IMR-90 (cell line): ENCODE measurements at regions not wholly inside any gene's neighbourhood (a gene's known extent, or its start where the extent isn't known, plus 50 kb on each side); places are given as distances from the start of the nearest gene placed in this dataset.

Source experiments
- ATAC-seq: fragments of 200-7000 bp; cut with Tn5 transposase; 2 replicates; pipeline ENCODE4 v1.9.1; 2020; ENCODE audit warnings: low read depth, mild to moderate bottlenecking, moderate library complexity
- BruUV-seq: library from RNA; stranded (reverse); fragments of 400-500 nt; replicated peaks from 2 replicates; lab custom pipeline; 2021; lab: Mats Ljungman, UMichigan
- CTCF ChIA-PET: fragments of 300-600 bp; formaldehyde crosslinking; extraction: SDS; loops from one replicate; lab custom pipeline; 2021; ENCODE audit warnings: antibody characterized with exemption; lab: Yijun Ruan, JAX
- POLR2A ChIA-PET: fragments of 300-600 bp; sonication (Branson Sonifier 250); formaldehyde crosslinking; loops from one replicate; lab custom pipeline; 2022; ENCODE audit warnings: antibody characterized with exemption; ENCODE audit not compliant: unreplicated experiment; lab: Charles Lee
- DNase-seq: peaks from one replicate; pipeline ENCODE4 v3.0.0; 2013
- H2AFZ ChIP-seq: replicated peaks from 2 replicates; pipeline ENCODE3; 2013; ENCODE audit warnings: low read length, mild to moderate bottlenecking; ENCODE audit not compliant: poor library complexity
- H2AK5ac ChIP-seq: 2 replicates; pipeline ENCODE4 v1.6.1; 2013; ENCODE audit warnings: low read depth, low read length, inconsistent platforms
- H2AK9ac ChIP-seq: replicated peaks from 2 replicates; pipeline ENCODE3; 2013; ENCODE audit warnings: mild to moderate bottlenecking, low read depth, low read length, moderate library complexity; ENCODE audit not compliant: poor library complexity
- H2BK120ac ChIP-seq: 2 replicates; pipeline ENCODE4 v1.6.1; 2013; ENCODE audit warnings: low read depth, low read length, inconsistent platforms
- H2BK15ac ChIP-seq: 3 replicates; pipeline ENCODE4 v1.6.1; 2013; ENCODE audit warnings: low read depth, low read length, inconsistent platforms
- H2BK20ac ChIP-seq: 2 replicates; pipeline ENCODE4 v1.6.1; 2013; ENCODE audit warnings: low read depth, mild to moderate bottlenecking, inconsistent platforms, low read length, moderate library complexity
- H2BK5ac ChIP-seq: 2 replicates; pipeline ENCODE4 v1.6.1; 2013; ENCODE audit warnings: mild to moderate bottlenecking, low read depth, low read length, inconsistent platforms; ENCODE audit not compliant: poor library complexity, severe bottlenecking
- H3K14ac ChIP-seq: replicated peaks from 2 replicates; pipeline ENCODE4 v1.6.1; 2013; ENCODE audit warnings: low read depth, low read length, inconsistent platforms
- H3K18ac ChIP-seq: 2 replicates; pipeline ENCODE4 v1.6.1; 2013; ENCODE audit warnings: low read depth, low read length, control low read depth
- H3K23ac ChIP-seq: 2 replicates; pipeline ENCODE4 v1.6.1; 2013; ENCODE audit warnings: low read depth, low read length, inconsistent platforms
- H3K27ac ChIP-seq: 2 replicates; pipeline ENCODE4 v1.5.1; 2013; ENCODE audit warnings: mild to moderate bottlenecking, control low read depth, low read length; ENCODE audit not compliant: insufficient read depth
- H3K27me3 ChIP-seq: 2 replicates; pipeline ENCODE4 v1.6.1; 2013; ENCODE audit warnings: low read length; ENCODE audit not compliant: control insufficient read depth, insufficient read depth
- H3K36me3 ChIP-seq: 2 replicates; pipeline ENCODE4 v1.6.1; 2013; ENCODE audit warnings: low read length, mixed read lengths; ENCODE audit not compliant: control insufficient read depth, insufficient read depth
- H3K4ac ChIP-seq: 2 replicates; pipeline ENCODE4 v1.6.1; 2013; ENCODE audit warnings: low read depth, low read length, inconsistent platforms
- H3K4me1 ChIP-seq: 2 replicates; pipeline ENCODE4 v1.6.1; 2013; ENCODE audit warnings: low read length, mixed read lengths; ENCODE audit not compliant: control insufficient read depth, insufficient read depth
- H3K4me2 ChIP-seq: 2 replicates; pipeline ENCODE4 v1.6.1; 2013; ENCODE audit warnings: low read depth, mild to moderate bottlenecking, control low read depth, low read length, moderate library complexity
- H3K4me3 ChIP-seq: 2 replicates; pipeline ENCODE4 v1.5.1; 2013; ENCODE audit warnings: low read depth, mild to moderate bottlenecking, control low read depth, low read length, moderate library complexity; ENCODE audit not compliant: insufficient read depth
- H3K56ac ChIP-seq: 2 replicates; pipeline ENCODE4 v1.6.1; 2013; ENCODE audit warnings: low read length, inconsistent platforms; ENCODE audit not compliant: insufficient read depth; ENCODE audit errors: extremely low read depth
- H3K79me1 ChIP-seq, 2 experiments: 2 replicates each; pipeline ENCODE4 v1.6.1; 2013; ENCODE audit warnings: low read length in 2 of 2, inconsistent platforms in 1 of 2, low read depth in 1 of 2
- H3K9ac ChIP-seq: 2 replicates; pipeline ENCODE4 v1.6.1; 2013; ENCODE audit warnings: low read depth, low read length, control low read depth
- H3K9me1 ChIP-seq: 2 replicates; pipeline ENCODE4 v1.6.1; 2013; ENCODE audit warnings: low read length, inconsistent platforms; ENCODE audit not compliant: insufficient read depth
- H3K9me3 ChIP-seq: 2 replicates; pipeline ENCODE4 v1.6.1; 2013; ENCODE audit warnings: low read length; ENCODE audit not compliant: control insufficient read depth, insufficient read depth
- H4K20me1 ChIP-seq: 2 replicates; pipeline ENCODE4 v1.6.1; 2013; ENCODE audit warnings: low read length, inconsistent platforms; ENCODE audit not compliant: insufficient read depth
- H4K5ac ChIP-seq: 2 replicates; pipeline ENCODE4 v1.6.1; 2013; ENCODE audit warnings: mild to moderate bottlenecking, low read depth, low read length, control low read depth
- H4K8ac ChIP-seq, 2 experiments: 2 replicates each; pipeline ENCODE4 v1.6.1; 2013; ENCODE audit warnings: low read depth in 2 of 2, low read length in 2 of 2, control low read depth in 1 of 2, inconsistent platforms in 1 of 2
- H4K91ac ChIP-seq: 2 replicates; pipeline ENCODE4 v1.6.1; 2013; ENCODE audit warnings: low read depth, low read length, inconsistent platforms; ENCODE audit not compliant: insufficient read depth
- BHLHE40 ChIP-seq: fragments of 150-350 bp; IDR thresholded peaks from 2 replicates; pipeline ENCODE4 v1.6.1; 2016; ENCODE audit warnings: mild to moderate bottlenecking, low read depth, low read length
- CEBPB ChIP-seq: IDR thresholded peaks from 2 replicates; pipeline ENCODE4 v1.6.1; 2012; ENCODE audit warnings: low read depth, low read length, improper control_type of control experiment
- CHD1 ChIP-seq: IDR thresholded peaks from 2 replicates; pipeline ENCODE4 v1.6.1; 2012; ENCODE audit warnings: low read depth, low read length, improper control_type of control experiment
- CTCF ChIP-seq: conservative IDR thresholded peaks from 2 replicates; pipeline ENCODE4 v1.5.1; 2012; ENCODE audit warnings: mild to moderate bottlenecking, low read depth, low read length, improper control_type of control experiment
- ELK1 ChIP-seq: fragments of 150-350 bp; IDR thresholded peaks from 2 replicates; pipeline ENCODE4 v1.6.1; 2016; ENCODE audit warnings: low read depth, mild to moderate bottlenecking, low read length, moderate library complexity, borderline replicate concordance
- FOS ChIP-seq: fragments of 150-350 bp; IDR thresholded peaks from 2 replicates; pipeline ENCODE4 v1.6.1; 2016; ENCODE audit warnings: low read depth, low read length
- MAFK ChIP-seq: IDR thresholded peaks from 2 replicates; pipeline ENCODE4 v1.6.1; 2012; ENCODE audit warnings: low read depth, low read length, improper control_type of control experiment
- MAZ ChIP-seq: IDR thresholded peaks from 2 replicates; pipeline ENCODE4 v1.6.1; 2012; ENCODE audit warnings: low read depth, mild to moderate bottlenecking, low read length, improper control_type of control experiment, moderate library complexity, borderline replicate concordance
- MXI1 ChIP-seq: IDR thresholded peaks from 2 replicates; pipeline ENCODE4 v1.6.1; 2012; ENCODE audit warnings: low read depth, mild to moderate bottlenecking, low read length, moderate library complexity, borderline replicate concordance
- NFE2L2 ChIP-seq: fragments of 150-350 bp; IDR thresholded peaks from 2 replicates; pipeline ENCODE4 v1.6.1; 2016; ENCODE audit warnings: low read depth, mild to moderate bottlenecking, low read length
- POLR2A ChIP-seq: IDR thresholded peaks from 2 replicates; pipeline ENCODE4 v1.6.1; 2012; ENCODE audit warnings: mild to moderate bottlenecking, low read depth, low read length
- RAD21 ChIP-seq: IDR thresholded peaks from 2 replicates; pipeline ENCODE4 v1.6.1; 2012; ENCODE audit warnings: low read length, improper control_type of control experiment
- RCOR1 ChIP-seq: IDR thresholded peaks from 2 replicates; pipeline ENCODE4 v1.6.1; 2012; ENCODE audit warnings: mild to moderate bottlenecking, low read length, improper control_type of control experiment; ENCODE audit not compliant: insufficient replicate concordance
- RFX5 ChIP-seq: IDR thresholded peaks from 2 replicates; pipeline ENCODE4 v1.8.0; 2012; ENCODE audit warnings: low read depth, mild to moderate bottlenecking, low read length, moderate library complexity
- SMC3 ChIP-seq: fragments of 150-350 bp; IDR thresholded peaks from 2 replicates; pipeline ENCODE4 v1.6.1; 2016; ENCODE audit warnings: low read depth, mild to moderate bottlenecking, antibody characterized with exemption, low read length, moderate library complexity
- USF2 ChIP-seq: fragments of 150-350 bp; IDR thresholded peaks from 2 replicates; pipeline ENCODE4 v1.6.1; 2017; ENCODE audit warnings: mild to moderate bottlenecking, antibody characterized with exemption, low read length, low read depth
- WGBS, 2 experiments: methylation state at CpG; one replicate each; pipeline versions ENCODE4 v1.1.5 to v1.1.7; 2013; ENCODE audit warnings: missing lambda C conversion rate in 2 of 2; ENCODE audit not compliant: insufficient read length in 1 of 2; ENCODE audit errors: extremely low coverage in 2 of 2; 5-methylcytosine and 5-hydroxymethylcytosine counted together
- dilution Hi-C: fragments of 300-500 bp; cut with HindIII; formaldehyde crosslinking; loops from one replicate; pipeline ENCODE4 v1.14.3; 2018; ENCODE audit warnings: low sequenced_read_pairs; ENCODE audit not compliant: unreplicated experiment
- in situ Hi-C: fragments of 300-500 bp; cut with MboI; formaldehyde crosslinking; loops from 3 replicates; pipeline ENCODE4 v1.14.3; 2019; ENCODE audit warnings: low sequenced_read_pairs, inconsistent platforms, mixed read lengths
- intact Hi-C: fragments of 100-400 bp; cut with micrococcal nuclease; formaldehyde crosslinking; loops from 2 replicates; pipeline ENCODE4 v1.10.0; 2022

- H2BK120ac ChIP-seq = no peak overlapping the region
- ChIA-PET POLR2A (no interaction called here), CTCF (no interaction called here)
- H3K4me3 ChIP-seq = no peak overlapping the region
- TF ChIP-seq ELK1 = no peak
- no peak for TF ChIP-seq RFX5
- TF ChIP-seq FOS = no peak
- no peak for TF ChIP-seq USF2
- no peak for TF ChIP-seq CHD1
- TF ChIP-seq POLR2A = no peak
- no peak for TF ChIP-seq RAD21
- TF ChIP-seq MXI1 = no peak
- no peak for TF ChIP-seq MAZ
- no peak for TF ChIP-seq BHLHE40
- TF ChIP-seq CEBPB = no peak
- TF ChIP-seq SMC3 = no peak
- TF ChIP-seq MAFK = no peak
- TF ChIP-seq NFE2L2 = no peak
- TF ChIP-seq CTCF = no peak
- no peak for TF ChIP-seq RCOR1
- no peak overlapping the region for H3K56ac ChIP-seq
- H3K9me3 ChIP-seq = no peaks in the 10 kb centered on the region
- H2BK20ac ChIP-seq = no peak overlapping the region
- no peak overlapping the region for H2AK9ac ChIP-seq
- H3K27ac ChIP-seq = no peak overlapping the region
- ATAC-seq (no peak), DNase-seq (peak; percentile 15)
- H2AK5ac ChIP-seq = no peak overlapping the region
- H3K4me2 ChIP-seq = no peak overlapping the region
- dilution Hi-C loops = no loop called here
- H3K79me1 ChIP-seq = no peaks in the 10 kb centered on the region
- H2BK5ac ChIP-seq = no peak overlapping the region
- H3K27me3 ChIP-seq = no peaks in the 10 kb centered on the region
- H3K9ac ChIP-seq = no peak overlapping the region
- no peak overlapping the region for H4K5ac ChIP-seq
- H4K20me1 ChIP-seq = no peaks in the 10 kb centered on the region
- no peaks in the 10 kb centered on the region for H3K36me3 ChIP-seq
- H2BK15ac ChIP-seq = no peak overlapping the region
- intact Hi-C loops = no loop called here
- H3K9me1 ChIP-seq = no peaks in the 10 kb centered on the region
- WGBS, 2 experiments = 80% methylated on average over 1 of the region's 4 CpGs; no CpG with 5 or more reads in 1 of the 2 experiments
- H2AFZ ChIP-seq = no peak overlapping the region
- in situ Hi-C loops = no loop called here
- no peak overlapping the region for H4K8ac ChIP-seq
- no peak overlapping the region for H3K14ac ChIP-seq
- H3K18ac ChIP-seq = no peak overlapping the region
- no peaks in the 10 kb centered on the region for H3K4me1 ChIP-seq
- H4K91ac ChIP-seq = no peak overlapping the region
- H3K23ac ChIP-seq = no peak overlapping the region
- no TSS peak for BruUV-seq
- no peak overlapping the region for H3K4ac ChIP-seq
Measured at GRCh38 chr2:147711031-147711430, 133.8 kb upstream of the ACVR2A start.
